HEK293 (cell line): ENCODE measurements at regions not wholly inside any gene's neighbourhood (a gene's known extent, or its start where the extent isn't known, plus 50 kb on each side); places are given as distances from the start of the nearest gene placed in this dataset.

Source experiments
- CTCF ChIP-seq: fragments of 450-650 bp; formaldehyde crosslinking; IDR thresholded peaks from 2 replicates; pipeline ENCODE4 v1.5.1; 2016; ENCODE audit warnings: missing biosample characterization, missing genetic modification characterization
- ELK4 ChIP-seq: IDR thresholded peaks from 2 replicates; pipeline ENCODE4 v1.6.1; 2011; ENCODE audit warnings: mild to moderate bottlenecking, low read depth, low read length, borderline replicate concordance
- SP2 ChIP-seq: fragments of 450-650 bp; formaldehyde crosslinking; IDR thresholded peaks from 2 replicates; pipeline ENCODE4 v1.5.1; 2016; ENCODE audit warnings: missing biosample characterization, missing genetic modification characterization
- YY1 ChIP-seq: fragments of 450-650 bp; formaldehyde crosslinking; IDR thresholded peaks from 2 replicates; pipeline ENCODE4 v1.5.1; 2018; ENCODE audit warnings: missing biosample characterization, missing genetic modification characterization
- ZNF121 ChIP-seq: fragments of 450-650 bp; formaldehyde crosslinking; IDR thresholded peaks from 2 replicates; pipeline ENCODE4 v1.5.1; 2016; ENCODE audit warnings: missing biosample characterization, missing genetic modification characterization
- ZNF175 ChIP-seq: fragments of 450-650 bp; formaldehyde crosslinking; IDR thresholded peaks from 2 replicates; pipeline ENCODE4 v1.5.1; 2016; ENCODE audit warnings: missing biosample characterization, missing genetic modification characterization
- ZNF24 ChIP-seq: fragments of 450-650 bp; formaldehyde crosslinking; IDR thresholded peaks from 2 replicates; pipeline ENCODE4 v1.5.1; 2016; ENCODE audit warnings: missing biosample characterization, missing genetic modification characterization
- ZNF341 ChIP-seq: fragments of 450-650 bp; formaldehyde crosslinking; IDR thresholded peaks from 2 replicates; pipeline ENCODE4; 2016; ENCODE audit warnings: low read depth, missing biosample characterization, missing genetic modification characterization
- ZNF792 ChIP-seq: fragments of 450-650 bp; formaldehyde crosslinking; IDR thresholded peaks from 2 replicates; pipeline ENCODE4 v1.5.1; 2016; ENCODE audit warnings: missing biosample characterization, missing genetic modification characterization

DNA sequence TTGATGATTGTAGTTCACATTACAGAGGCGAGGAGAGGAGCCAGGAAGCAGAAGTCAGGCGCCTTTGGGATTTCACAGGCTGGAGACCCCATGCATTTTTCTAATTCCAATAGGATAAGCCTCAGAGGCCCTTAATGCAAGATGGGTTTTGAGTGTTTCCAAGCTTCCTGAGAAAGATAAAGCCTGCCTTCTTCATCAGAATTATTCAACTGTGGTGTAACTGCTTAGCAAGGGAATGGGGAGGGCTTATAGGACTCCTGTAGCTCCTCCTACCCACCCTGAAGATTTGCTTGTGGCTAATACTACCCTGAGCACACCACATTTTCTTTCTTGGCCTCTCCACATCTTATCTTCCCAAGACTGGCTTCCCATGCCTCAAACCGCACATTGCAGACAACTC is 151.1 kb upstream of the ISX start:
- no peak for TF ChIP-seq CTCF (tag by site-specific recombination)
- TF ChIP-seq ZNF792 (tag by site-specific recombination): no peak
- TF ChIP-seq ZNF24 (tag by site-specific recombination): no peak
- no peak for TF ChIP-seq ZNF175 (tag by site-specific recombination)
- TF ChIP-seq ELK4: no peak
- TF ChIP-seq ZNF121 (tag by site-specific recombination): no peak
- TF ChIP-seq ZNF341 (tag by site-specific recombination): no peak
- TF ChIP-seq SP2 (tag by site-specific recombination): no peak
- no peak for TF ChIP-seq YY1 (tag by site-specific recombination)
